Neutrophil (primary cell): ENCODE measurements at regions not wholly inside any gene's neighbourhood (a gene's known extent, or its start where the extent isn't known, plus 50 kb on each side); places are given as distances from the start of the nearest gene placed in this dataset.

Experiments used
- H3K27ac ChIP-seq: fragments of 200-600 bp; sonication (generic); 2 replicates; pipeline ENCODE4 v1.5.1; 2016; ENCODE audit warnings: mild to moderate bottlenecking, moderate library complexity
- H3K27me3 ChIP-seq: fragments of 200-600 bp; sonication (generic); 2 replicates; pipeline ENCODE4 v1.6.0; 2016; ENCODE audit warnings: mild to moderate bottlenecking
- H3K36me3 ChIP-seq: fragments of 200-600 bp; sonication (generic); 2 replicates; pipeline ENCODE4 v1.5.1; 2017
- H3K4me1 ChIP-seq, 2 experiments: fragments of 200-600 bp in 1 of 2; sonication (generic) in 1 of 2; 1 replicate in 1 of 2; 2 replicates in 1 of 2; pipeline versions ENCODE4 v1.5.1 to v1.6.1; 2013 to 2016; ENCODE audit warnings: low read depth in 1 of 2, low read length in 1 of 2, mild to moderate bottlenecking in 1 of 2, moderate library complexity in 1 of 2; ENCODE audit not compliant: control insufficient read depth in 1 of 2, insufficient read depth in 1 of 2
- H3K4me3 ChIP-seq, 2 experiments: fragments of 200-600 bp in 1 of 2; sonication (generic) in 1 of 2; 1 replicate in 1 of 2; 2 replicates in 1 of 2; pipeline ENCODE4 v1.5.1; 2013 to 2016; ENCODE audit warnings: low read depth in 1 of 2, low read length in 1 of 2, mild to moderate bottlenecking in 1 of 2, moderate library complexity in 1 of 2
- H3K9me3 ChIP-seq: fragments of 200-600 bp; sonication (generic); 2 replicates; pipeline ENCODE4 v1.5.1; 2016
- TF ChIP-seq, protein P1 (sequence below): fragments of 200-600 bp; sonication (generic); IDR thresholded peaks from 2 replicates; pipeline ENCODE4 v1.5.1; 2016; ENCODE audit warnings: antibody characterized with exemption

DNA sequence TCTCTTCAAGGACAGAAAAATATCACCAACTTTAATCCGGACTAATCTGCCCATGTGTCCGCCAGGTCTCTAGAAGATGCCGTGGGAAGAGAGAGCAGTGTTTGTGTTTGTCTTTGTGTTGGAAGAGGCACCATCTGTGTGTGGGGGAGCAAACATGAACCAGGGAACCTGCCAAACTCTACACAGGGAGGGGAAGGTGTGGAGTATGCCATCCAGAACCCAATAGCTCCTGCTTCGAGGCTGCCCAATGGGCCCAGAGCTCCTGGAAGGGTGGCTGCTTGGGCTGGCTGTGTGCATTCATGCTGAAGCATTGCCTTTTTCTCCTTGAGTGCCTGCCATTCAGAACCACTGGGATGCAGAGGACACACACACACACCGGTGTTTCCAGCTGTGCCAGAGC lies 536.2 kb downstream of the MID1IP1 start:
- Histone ChIP-seq H3K9me3 (no peaks in the 10 kb centered on the region), H3K4me1 (no peaks in the 10 kb centered on the region), H3K4me3 (no peak overlapping the region), H3K36me3 (no peaks in the 10 kb centered on the region), H3K27me3 (no peaks in the 10 kb centered on the region), H3K27ac (no peak overlapping the region)
- TF ChIP-seq, protein P1, sequence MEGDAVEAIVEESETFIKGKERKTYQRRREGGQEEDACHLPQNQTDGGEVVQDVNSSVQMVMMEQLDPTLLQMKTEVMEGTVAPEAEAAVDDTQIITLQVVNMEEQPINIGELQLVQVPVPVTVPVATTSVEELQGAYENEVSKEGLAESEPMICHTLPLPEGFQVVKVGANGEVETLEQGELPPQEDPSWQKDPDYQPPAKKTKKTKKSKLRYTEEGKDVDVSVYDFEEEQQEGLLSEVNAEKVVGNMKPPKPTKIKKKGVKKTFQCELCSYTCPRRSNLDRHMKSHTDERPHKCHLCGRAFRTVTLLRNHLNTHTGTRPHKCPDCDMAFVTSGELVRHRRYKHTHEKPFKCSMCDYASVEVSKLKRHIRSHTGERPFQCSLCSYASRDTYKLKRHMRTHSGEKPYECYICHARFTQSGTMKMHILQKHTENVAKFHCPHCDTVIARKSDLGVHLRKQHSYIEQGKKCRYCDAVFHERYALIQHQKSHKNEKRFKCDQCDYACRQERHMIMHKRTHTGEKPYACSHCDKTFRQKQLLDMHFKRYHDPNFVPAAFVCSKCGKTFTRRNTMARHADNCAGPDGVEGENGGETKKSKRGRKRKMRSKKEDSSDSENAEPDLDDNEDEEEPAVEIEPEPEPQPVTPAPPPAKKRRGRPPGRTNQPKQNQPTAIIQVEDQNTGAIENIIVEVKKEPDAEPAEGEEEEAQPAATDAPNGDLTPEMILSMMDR: no peak

DNA sequence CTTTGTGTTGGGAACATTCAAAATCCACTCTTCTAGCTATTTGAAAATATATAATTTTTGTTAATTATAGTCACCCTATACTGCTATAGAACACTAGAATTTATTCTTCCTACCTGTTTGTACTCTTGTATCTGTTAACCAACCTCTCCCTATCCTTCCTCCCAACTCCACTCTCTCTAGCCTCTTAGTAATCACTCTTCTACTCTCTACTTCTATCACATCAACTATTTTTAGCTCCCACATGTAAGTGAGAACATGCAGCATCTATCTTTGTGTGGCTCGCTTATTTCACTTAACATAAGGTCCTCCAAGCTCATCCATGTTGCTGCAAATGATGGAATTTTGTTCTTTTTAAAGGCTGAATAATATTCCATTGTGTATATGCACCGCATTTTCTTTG lies 537.3 kb downstream of the MID1IP1 start:
- Histone ChIP-seq H3K4me3 (no peak overlapping the region), H3K36me3 (no peaks in the 10 kb centered on the region), H3K27ac (no peak overlapping the region), H3K27me3 (no peaks in the 10 kb centered on the region), H3K4me1 (no peaks in the 10 kb centered on the region), H3K9me3 (no peaks in the 10 kb centered on the region)
- TF ChIP-seq, protein P1: no peak

DNA sequence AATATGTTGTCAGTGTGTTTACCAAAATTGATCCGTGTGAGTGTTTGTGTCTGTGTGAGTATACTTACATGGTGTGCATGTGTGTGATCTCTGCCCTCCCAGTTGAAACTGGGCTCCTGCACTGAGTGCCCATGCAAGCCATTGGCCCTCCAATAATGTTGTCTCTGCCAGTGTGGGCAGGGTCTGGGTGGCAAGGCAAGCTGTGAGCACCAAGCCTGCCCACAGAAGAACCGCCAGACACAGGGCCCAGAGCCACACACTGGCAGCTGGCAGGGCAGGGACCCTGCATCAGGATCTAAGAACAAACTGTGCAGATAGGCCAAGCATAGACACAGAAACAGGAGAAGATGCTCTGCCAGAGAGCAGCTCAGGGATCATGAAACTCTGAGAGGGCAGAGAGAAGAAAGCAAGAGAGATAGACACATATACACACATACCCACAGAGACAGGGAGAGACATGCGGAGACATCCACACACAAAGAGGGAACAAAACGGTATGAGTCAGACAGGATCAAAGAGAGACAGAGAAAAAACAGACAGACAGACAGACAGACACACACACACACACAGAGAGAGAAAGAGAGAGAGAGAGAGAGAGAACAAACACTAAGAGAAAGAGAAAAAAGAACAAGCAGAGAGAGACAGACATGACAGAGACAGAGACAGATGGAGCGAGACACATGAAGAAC lies 555.0 kb downstream of the MID1IP1 start:
- H3K4me1 ChIP-seq: no peaks in the 10 kb centered on the region
- no peaks in the 10 kb centered on the region for H3K9me3 ChIP-seq
- H3K36me3 ChIP-seq: no peaks in the 10 kb centered on the region
- no peak overlapping the region for H3K4me3 ChIP-seq
- H3K27ac ChIP-seq: no peak overlapping the region
- no peaks in the 10 kb centered on the region for H3K27me3 ChIP-seq
- TF ChIP-seq, protein P1: no peak

DNA sequence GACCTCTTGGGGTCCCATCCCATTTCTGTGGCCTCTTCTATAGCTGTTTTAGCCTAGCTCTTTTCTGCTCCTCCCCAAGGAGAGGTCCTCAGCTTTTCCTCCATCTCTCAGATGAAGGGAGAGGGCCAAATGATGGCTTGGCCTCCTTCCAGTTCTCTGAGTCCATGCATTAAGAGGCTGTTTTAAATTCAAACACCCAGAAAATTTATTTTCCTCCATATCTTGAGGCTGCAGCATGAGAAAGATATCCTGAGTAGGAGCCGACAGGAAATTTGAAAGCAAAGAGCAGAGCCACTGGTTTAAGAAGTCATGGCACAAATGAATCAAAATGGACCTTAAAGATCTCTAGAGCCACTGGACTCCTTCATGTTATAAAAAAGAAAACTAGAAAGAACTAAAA lies 558.8 kb downstream of the MID1IP1 start:
- TF ChIP-seq, protein P1: no peak
- H3K4me3 ChIP-seq: no peak overlapping the region
- no peaks in the 10 kb centered on the region for H3K4me1 ChIP-seq
- no peaks in the 10 kb centered on the region for H3K9me3 ChIP-seq
- no peaks in the 10 kb centered on the region for H3K36me3 ChIP-seq
- H3K27ac ChIP-seq: no peak overlapping the region
- no peaks in the 10 kb centered on the region for H3K27me3 ChIP-seq

DNA sequence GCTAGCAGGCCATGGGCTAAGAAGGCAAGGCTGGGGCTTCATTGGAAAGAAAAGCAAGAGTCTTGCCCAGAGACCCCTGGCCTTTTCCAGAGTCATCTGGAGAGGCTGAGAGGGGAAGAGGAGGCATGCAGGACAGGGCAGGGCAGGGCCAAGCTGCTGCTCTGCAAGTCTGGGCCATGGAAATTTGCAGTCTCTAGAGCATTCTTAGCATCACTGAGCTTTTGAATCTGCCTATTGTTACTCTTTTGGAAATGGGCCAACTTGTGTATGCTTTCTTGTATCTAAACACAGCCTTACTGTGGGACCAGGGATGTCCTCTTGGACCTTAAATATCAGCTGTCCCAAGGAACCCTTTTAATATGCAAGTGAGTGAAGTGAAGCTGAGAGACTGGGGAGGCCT lies 560.5 kb downstream of the MID1IP1 start:
- Histone ChIP-seq H3K27ac (no peak overlapping the region), H3K9me3 (no peaks in the 10 kb centered on the region), H3K4me3 (no peak overlapping the region), H3K4me1 (no peaks in the 10 kb centered on the region), H3K27me3 (no peaks in the 10 kb centered on the region), H3K36me3 (no peaks in the 10 kb centered on the region)
- TF ChIP-seq, protein P1: no peak
